SK-N-MC (cell line): ENCODE measurements at regions not wholly inside any gene's neighbourhood (a gene's known extent, or its start where the extent isn't known, plus 50 kb on each side); places are given as distances from the start of the nearest gene placed in this dataset.

Source experiments
- EZH2 ChIP-seq: fragments of 200-600 bp; sonication (generic); IDR thresholded peaks from one replicate; pipeline ENCODE4 v1.6.1; 2017; ENCODE audit warnings: antibody characterized with exemption
- POLR2AphosphoS5 ChIP-seq: IDR thresholded peaks from 2 replicates; pipeline ENCODE4 v1.6.1; 2012; ENCODE audit warnings: mild to moderate bottlenecking, low read depth, low read length, borderline replicate concordance

GRCh38 chr15:29903028-29903427, 80.8 kb upstream of the TJP1 start:
- no peak for TF ChIP-seq EZH2
- no peak for TF ChIP-seq POLR2AphosphoS5
